ENCODE measurements at regions not wholly inside any gene's neighbourhood (a gene's known extent, or its start where the extent isn't known, plus 50 kb on each side); places are given as distances from the start of the nearest gene placed in this dataset.

DNA sequence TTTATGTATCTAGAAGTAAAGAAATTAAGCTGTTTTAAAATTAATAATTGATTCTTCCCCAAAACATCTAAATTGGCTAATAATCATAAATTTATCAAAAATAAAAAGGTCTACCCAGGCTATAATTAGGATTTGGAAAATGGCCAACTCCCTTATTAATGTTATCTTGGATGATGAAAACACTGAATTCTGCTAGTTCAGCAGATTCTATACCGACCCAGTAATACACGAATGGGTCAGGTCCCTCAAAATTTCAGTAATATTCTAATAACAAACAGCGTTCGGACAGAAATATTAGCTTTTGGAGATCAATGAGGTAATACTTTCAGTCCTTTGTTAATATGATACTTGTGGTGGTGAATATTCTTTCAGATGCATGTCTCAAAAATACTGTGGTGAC is 360.7 kb upstream of the MGMT start:
- no peak overlapping the region for H3K27ac ChIP-seq (ENCODE audit: low read length)

DNA sequence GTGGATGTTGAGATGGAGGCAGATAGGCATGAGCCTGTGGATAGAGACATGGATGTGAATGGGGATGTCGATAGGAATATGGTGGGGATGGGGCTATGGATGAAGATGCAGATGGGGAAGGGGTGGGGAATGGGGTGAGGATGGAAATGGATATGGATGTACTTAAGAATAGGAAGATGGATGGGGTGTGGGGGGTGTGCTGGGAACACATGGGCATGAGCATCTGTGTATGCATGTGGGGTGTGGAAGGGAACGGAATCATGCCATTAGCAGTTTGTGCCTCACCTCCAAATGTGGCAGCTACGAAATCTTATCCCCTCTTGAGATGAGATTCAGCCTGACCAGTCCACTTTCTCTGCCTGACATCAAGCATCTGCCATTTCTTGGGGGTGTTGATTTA is 359.5 kb upstream of the MGMT start:
- H3K9me3 ChIP-seq (ENCODE audit: control insufficient read depth in 2 of 2, low read length in 2 of 2): no peaks in the 10 kb centered on the region
- H3K4me1 ChIP-seq (ENCODE audit: control insufficient read depth, insufficient read depth, low read length): no peaks in the 10 kb centered on the region
- H3K4me3 ChIP-seq (ENCODE audit: low read length in 2 of 2): no peak overlapping the region

More for the DNA sequence above, 360.7 kb upstream of the MGMT start:
- no peak overlapping the region for H3K4me3 ChIP-seq (ENCODE audit: low read length in 2 of 2)
- H3K4me1 ChIP-seq (ENCODE audit: control insufficient read depth, insufficient read depth, low read length): no peaks in the 10 kb centered on the region
- H3K36me3 ChIP-seq (ENCODE audit: control insufficient read depth in 2 of 2, insufficient read depth in 2 of 2, low read length in 2 of 2): no peaks in the 10 kb centered on the region
- H3K9ac ChIP-seq (ENCODE audit: low read length in 2 of 2): no peak overlapping the region
- H3K9me3 ChIP-seq (ENCODE audit: control insufficient read depth in 2 of 2, low read length in 2 of 2): no peaks in the 10 kb centered on the region
- no peaks in the 10 kb centered on the region for H3K27me3 ChIP-seq (ENCODE audit: control insufficient read depth in 1 of 2, insufficient read depth in 2 of 2, low read length in 2 of 2)

DNA sequence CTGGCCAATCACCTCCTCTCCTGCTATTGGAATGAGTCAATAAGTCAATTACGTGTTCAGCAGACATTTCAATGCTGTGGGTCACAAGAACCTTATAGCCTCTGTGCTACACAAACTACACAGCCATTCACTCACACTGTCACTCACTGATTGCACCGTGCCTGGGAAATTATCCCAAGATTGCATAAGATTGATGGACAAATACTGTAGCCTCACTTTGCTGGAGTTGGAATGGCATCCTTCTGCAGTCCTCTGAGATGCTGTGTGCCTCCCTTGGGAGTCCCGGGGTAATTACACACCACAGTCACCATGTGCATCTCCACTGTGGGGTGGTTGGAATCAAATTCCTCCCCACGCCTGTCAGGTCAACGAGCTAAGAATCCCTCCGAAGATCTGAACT is 358.7 kb upstream of the MGMT start:
- no peaks in the 10 kb centered on the region for H3K27me3 ChIP-seq (ENCODE audit: control insufficient read depth in 1 of 2, insufficient read depth in 2 of 2, low read length in 2 of 2)
- H3K4me1 ChIP-seq (ENCODE audit: control insufficient read depth, insufficient read depth, low read length): no peaks in the 10 kb centered on the region
- H3K9ac ChIP-seq (ENCODE audit: low read length in 2 of 2): no peak overlapping the region
- H3K27ac ChIP-seq (ENCODE audit: low read length): no peak overlapping the region
- no peaks in the 10 kb centered on the region for H3K36me3 ChIP-seq (ENCODE audit: control insufficient read depth in 2 of 2, insufficient read depth in 2 of 2, low read length in 2 of 2)
- no peaks in the 10 kb centered on the region for H3K9me3 ChIP-seq (ENCODE audit: control insufficient read depth in 2 of 2, low read length in 2 of 2)
- no peak overlapping the region for H3K4me3 ChIP-seq (ENCODE audit: low read length in 2 of 2)

More for the DNA sequence above, 359.5 kb upstream of the MGMT start:
- H3K27ac ChIP-seq (ENCODE audit: low read length): no peak overlapping the region
- H3K9ac ChIP-seq (ENCODE audit: low read length in 2 of 2): no peak overlapping the region
- H3K36me3 ChIP-seq (ENCODE audit: control insufficient read depth in 2 of 2, insufficient read depth in 2 of 2, low read length in 2 of 2): no peaks in the 10 kb centered on the region
- H3K27me3 ChIP-seq (ENCODE audit: control insufficient read depth in 1 of 2, insufficient read depth in 2 of 2, low read length in 2 of 2): no peaks in the 10 kb centered on the region

DNA sequence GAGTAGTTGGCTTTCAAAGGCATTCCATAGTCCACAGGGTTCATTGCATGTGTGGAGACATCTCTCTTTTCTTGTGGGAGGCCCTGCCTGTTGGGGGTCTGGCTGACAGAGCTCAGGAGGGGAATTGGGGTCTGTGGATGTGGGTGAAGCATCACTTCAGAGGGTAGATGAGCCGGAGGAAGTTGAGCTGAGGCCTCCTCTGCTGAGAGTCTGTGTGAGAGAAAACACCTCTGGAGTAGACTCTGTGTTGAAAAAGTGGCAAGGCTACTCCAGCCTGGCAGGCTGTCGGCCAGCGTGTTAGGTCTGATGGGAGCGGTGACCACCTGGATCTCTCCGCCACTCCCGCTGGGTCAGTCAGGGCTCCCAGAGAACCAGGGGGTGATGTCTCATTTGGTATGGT is 358.0 kb upstream of the MGMT start:
- no peaks in the 10 kb centered on the region for H3K27me3 ChIP-seq (ENCODE audit: control insufficient read depth in 1 of 2, insufficient read depth in 2 of 2, low read length in 2 of 2)
- no peak overlapping the region for H3K4me3 ChIP-seq (ENCODE audit: low read length in 2 of 2)
- no peaks in the 10 kb centered on the region for H3K4me1 ChIP-seq (ENCODE audit: control insufficient read depth, insufficient read depth, low read length)
- H3K9me3 ChIP-seq (ENCODE audit: control insufficient read depth in 2 of 2, low read length in 2 of 2): no peaks in the 10 kb centered on the region
- no peaks in the 10 kb centered on the region for H3K36me3 ChIP-seq (ENCODE audit: control insufficient read depth in 2 of 2, insufficient read depth in 2 of 2, low read length in 2 of 2)
- H3K9ac ChIP-seq (ENCODE audit: low read length in 2 of 2): no peak overlapping the region
- no peak overlapping the region for H3K27ac ChIP-seq (ENCODE audit: low read length)

DNA sequence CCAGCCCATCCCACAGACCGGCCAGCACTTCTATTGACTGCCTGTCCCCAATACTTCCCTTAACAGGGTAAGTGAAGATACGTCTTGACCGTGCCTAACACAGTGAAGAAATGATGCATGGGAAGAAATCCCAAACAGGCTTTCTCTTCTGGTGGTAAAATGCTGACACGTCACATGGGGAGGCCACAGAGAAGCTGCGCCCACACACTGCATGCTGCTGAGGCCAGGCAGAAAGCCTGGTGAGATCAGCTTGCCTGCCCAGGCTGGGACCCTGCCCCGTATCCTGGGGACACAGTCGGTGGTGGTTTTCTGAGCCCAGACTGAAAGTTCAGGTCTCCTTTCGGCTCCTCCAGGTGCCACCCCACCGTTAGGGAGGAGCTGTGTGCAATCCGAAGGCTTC is 356.3 kb upstream of the MGMT start:
- Histone ChIP-seq H3K27me3 (ENCODE audit: control insufficient read depth in 1 of 2, insufficient read depth in 2 of 2, low read length in 2 of 2) (no peaks in the 10 kb centered on the region), H3K27ac (ENCODE audit: low read length) (no peak overlapping the region), H3K4me1 (ENCODE audit: control insufficient read depth, insufficient read depth, low read length) (no peaks in the 10 kb centered on the region), H3K9ac (ENCODE audit: low read length in 2 of 2) (no peak overlapping the region), H3K36me3 (ENCODE audit: control insufficient read depth in 2 of 2, insufficient read depth in 2 of 2, low read length in 2 of 2) (no peaks in the 10 kb centered on the region), H3K9me3 (ENCODE audit: control insufficient read depth in 2 of 2, low read length in 2 of 2) (no peaks in the 10 kb centered on the region), H3K4me3 (ENCODE audit: low read length in 2 of 2) (no peak overlapping the region)

DNA sequence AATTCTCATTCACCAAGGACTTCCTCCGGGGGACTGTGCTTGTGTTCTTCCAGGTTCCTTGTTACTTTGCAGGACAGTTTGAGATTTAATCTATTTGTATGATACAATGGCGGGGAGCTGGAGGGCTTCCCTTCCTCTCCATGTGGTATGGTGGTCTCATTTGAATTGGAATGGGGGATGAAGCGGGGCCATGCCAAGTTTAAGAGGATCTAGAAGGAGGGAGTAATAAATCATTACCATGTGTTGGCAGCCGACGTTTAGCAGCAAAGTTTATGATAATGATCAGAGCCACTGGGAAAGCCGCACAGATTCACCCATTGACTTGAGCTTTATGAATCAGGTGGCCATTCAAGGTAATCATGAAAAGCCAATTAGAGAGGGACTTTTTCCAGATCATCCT is 355.1 kb upstream of the MGMT start:
- Histone ChIP-seq H3K36me3 (ENCODE audit: control insufficient read depth in 2 of 2, insufficient read depth in 2 of 2, low read length in 2 of 2) (no peaks in the 10 kb centered on the region), H3K4me3 (ENCODE audit: low read length in 2 of 2) (no peak overlapping the region), H3K27me3 (ENCODE audit: control insufficient read depth in 1 of 2, insufficient read depth in 2 of 2, low read length in 2 of 2) (no peaks in the 10 kb centered on the region), H3K9ac (ENCODE audit: low read length in 2 of 2) (no peak overlapping the region), H3K27ac (ENCODE audit: low read length) (no peak overlapping the region), H3K4me1 (ENCODE audit: control insufficient read depth, insufficient read depth, low read length) (no peaks in the 10 kb centered on the region), H3K9me3 (ENCODE audit: control insufficient read depth in 2 of 2, low read length in 2 of 2) (no peaks in the 10 kb centered on the region)

DNA sequence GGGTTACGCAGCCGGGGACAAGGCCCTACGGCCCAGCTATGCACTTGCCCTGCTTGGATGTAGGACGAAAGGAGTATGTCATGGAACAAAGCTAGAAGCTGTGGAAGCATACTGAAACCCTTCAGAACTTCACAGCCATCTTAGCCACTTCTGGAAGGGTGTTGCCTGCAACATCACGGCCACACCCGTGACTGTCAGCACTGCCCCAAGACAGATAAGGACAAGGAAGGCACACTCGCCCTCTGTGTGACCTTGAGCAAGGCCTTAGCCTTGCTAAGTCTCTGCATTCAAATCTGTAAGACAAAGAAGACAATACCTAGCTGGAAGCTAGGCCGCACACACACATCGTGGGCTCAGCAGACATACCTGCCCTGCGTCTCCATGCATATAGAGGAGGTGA is 352.5 kb upstream of the MGMT start:
- Histone ChIP-seq H3K9me3 (ENCODE audit: control insufficient read depth in 2 of 2, low read length in 2 of 2) (no peaks in the 10 kb centered on the region), H3K36me3 (ENCODE audit: control insufficient read depth in 2 of 2, insufficient read depth in 2 of 2, low read length in 2 of 2) (no peaks in the 10 kb centered on the region), H3K27me3 (ENCODE audit: control insufficient read depth in 1 of 2, insufficient read depth in 2 of 2, low read length in 2 of 2) (no peaks in the 10 kb centered on the region), H3K9ac (ENCODE audit: low read length in 2 of 2) (no peak overlapping the region), H3K4me3 (ENCODE audit: low read length in 2 of 2) (no peak overlapping the region), H3K4me1 (ENCODE audit: control insufficient read depth, insufficient read depth, low read length) (no peaks in the 10 kb centered on the region), H3K27ac (ENCODE audit: low read length) (no peak overlapping the region)

DNA sequence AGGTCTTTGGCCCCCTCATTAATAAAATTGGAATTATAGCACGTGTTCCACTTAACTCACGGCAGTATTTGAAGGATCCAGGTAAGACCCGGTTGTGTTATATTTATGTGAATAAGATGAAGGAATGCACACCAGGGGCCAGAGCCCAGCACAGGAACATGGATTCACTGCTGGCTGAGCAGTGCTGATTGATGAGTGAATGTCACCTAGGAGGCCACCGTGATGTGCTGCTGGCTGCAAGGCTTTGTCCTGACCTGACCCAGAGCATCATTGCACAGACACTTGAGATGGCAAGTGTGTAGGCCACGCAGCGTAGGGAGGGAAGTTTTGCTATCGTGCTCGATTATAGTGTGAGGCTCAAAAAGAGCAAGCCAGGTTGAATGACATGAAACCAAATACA is 350.7 kb upstream of the MGMT start:
- Histone ChIP-seq H3K36me3 (ENCODE audit: control insufficient read depth in 2 of 2, insufficient read depth in 2 of 2, low read length in 2 of 2) (no peaks in the 10 kb centered on the region), H3K9ac (ENCODE audit: low read length in 2 of 2) (no peak overlapping the region), H3K4me1 (ENCODE audit: control insufficient read depth, insufficient read depth, low read length) (no peaks in the 10 kb centered on the region), H3K9me3 (ENCODE audit: control insufficient read depth in 2 of 2, low read length in 2 of 2) (no peaks in the 10 kb centered on the region), H3K27me3 (ENCODE audit: control insufficient read depth in 1 of 2, insufficient read depth in 2 of 2, low read length in 2 of 2) (no peaks in the 10 kb centered on the region), H3K4me3 (ENCODE audit: low read length in 2 of 2) (no peak overlapping the region), H3K27ac (ENCODE audit: low read length) (no peak overlapping the region)

DNA sequence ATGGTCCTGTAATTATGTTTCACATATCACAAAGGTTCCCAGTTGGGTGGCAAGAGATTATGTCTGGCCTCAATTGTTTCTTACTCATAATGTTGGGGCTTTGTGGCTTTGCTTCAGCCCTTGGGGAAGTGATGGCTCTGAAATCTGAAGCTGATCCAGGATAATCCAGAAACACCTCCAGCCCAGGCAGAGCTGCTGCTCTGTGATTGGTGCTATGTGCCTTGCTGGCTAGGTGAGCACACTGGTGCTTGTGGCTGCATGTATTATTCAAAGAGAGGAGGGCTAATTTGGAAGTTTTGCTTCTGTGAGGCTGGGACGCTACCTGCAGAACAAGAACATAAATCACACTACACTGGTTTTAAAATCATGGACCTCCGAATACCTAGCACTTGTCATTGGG is 346.6 kb upstream of the MGMT start:
- H3K36me3 ChIP-seq (ENCODE audit: control insufficient read depth in 2 of 2, insufficient read depth in 2 of 2, low read length in 2 of 2): no peaks in the 10 kb centered on the region
- H3K27me3 ChIP-seq (ENCODE audit: control insufficient read depth in 1 of 2, insufficient read depth in 2 of 2, low read length in 2 of 2): no peaks in the 10 kb centered on the region
- H3K9me3 ChIP-seq (ENCODE audit: control insufficient read depth in 2 of 2, low read length in 2 of 2): no peaks in the 10 kb centered on the region

DNA sequence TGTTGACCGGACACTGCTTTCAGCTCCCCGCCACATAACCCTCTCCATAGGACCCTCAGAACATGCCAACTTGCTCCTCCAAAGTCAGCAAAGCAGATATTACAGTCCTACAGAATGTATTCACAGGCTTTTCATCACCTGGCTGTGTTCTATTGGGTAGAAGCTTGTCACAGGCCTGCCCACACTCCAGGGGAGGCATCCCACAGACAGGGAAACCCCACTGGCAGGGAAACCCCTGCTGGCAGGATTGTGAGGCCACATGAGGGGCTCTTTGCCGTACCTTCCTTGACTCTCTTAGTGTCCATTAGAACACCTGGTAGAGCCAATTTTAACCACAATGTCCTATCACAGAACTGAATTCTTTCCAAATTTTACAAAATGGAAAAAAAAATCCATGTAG is 344.2 kb upstream of the MGMT start:
- Histone ChIP-seq H3K4me1 (ENCODE audit: control insufficient read depth, insufficient read depth, low read length) (no peaks in the 10 kb centered on the region), H3K4me3 (ENCODE audit: low read length in 2 of 2) (no peak overlapping the region), H3K9ac (ENCODE audit: low read length in 2 of 2) (no peak overlapping the region), H3K36me3 (ENCODE audit: control insufficient read depth in 2 of 2, insufficient read depth in 2 of 2, low read length in 2 of 2) (no peaks in the 10 kb centered on the region), H3K9me3 (ENCODE audit: control insufficient read depth in 2 of 2, low read length in 2 of 2) (no peaks in the 10 kb centered on the region), H3K27ac (ENCODE audit: low read length) (no peak overlapping the region), H3K27me3 (ENCODE audit: control insufficient read depth in 1 of 2, insufficient read depth in 2 of 2, low read length in 2 of 2) (no peaks in the 10 kb centered on the region)

More for the DNA sequence above, 346.6 kb upstream of the MGMT start:
- no peak overlapping the region for H3K27ac ChIP-seq (ENCODE audit: low read length)
- H3K9ac ChIP-seq (ENCODE audit: low read length in 2 of 2): no peak overlapping the region
- H3K4me3 ChIP-seq (ENCODE audit: low read length in 2 of 2): no peak overlapping the region
- H3K4me1 ChIP-seq (ENCODE audit: control insufficient read depth, insufficient read depth, low read length): no peaks in the 10 kb centered on the region

DNA sequence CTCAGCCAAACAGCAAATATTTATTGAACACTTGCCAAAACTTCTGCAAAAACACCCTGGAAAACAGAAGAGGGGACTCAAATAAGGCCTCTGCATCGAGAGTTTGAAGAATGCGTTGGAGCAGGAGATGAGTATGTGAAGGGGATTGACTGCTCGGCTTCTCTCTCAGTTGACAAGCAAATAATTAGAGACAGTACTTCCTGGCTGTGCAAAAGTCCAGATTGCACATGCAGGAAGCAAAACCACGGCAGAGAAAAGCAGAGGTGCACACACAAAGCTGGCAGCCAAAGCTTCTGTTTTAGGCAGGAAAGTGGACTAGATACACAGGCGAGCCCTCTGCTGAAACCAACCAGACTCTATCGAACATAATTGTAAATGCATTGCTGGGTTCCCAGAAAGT is 343.6 kb upstream of the MGMT start:
- H3K36me3 ChIP-seq (ENCODE audit: control insufficient read depth in 2 of 2, insufficient read depth in 2 of 2, low read length in 2 of 2): no peaks in the 10 kb centered on the region
- no peak overlapping the region for H3K9ac ChIP-seq (ENCODE audit: low read length in 2 of 2)
- no peak overlapping the region for H3K4me3 ChIP-seq (ENCODE audit: low read length in 2 of 2)
- H3K9me3 ChIP-seq (ENCODE audit: control insufficient read depth in 2 of 2, low read length in 2 of 2): no peaks in the 10 kb centered on the region
- H3K27ac ChIP-seq (ENCODE audit: low read length): no peak overlapping the region
- H3K27me3 ChIP-seq (ENCODE audit: control insufficient read depth in 1 of 2, insufficient read depth in 2 of 2, low read length in 2 of 2): no peaks in the 10 kb centered on the region
- H3K4me1 ChIP-seq (ENCODE audit: control insufficient read depth, insufficient read depth, low read length): no peaks in the 10 kb centered on the region

DNA sequence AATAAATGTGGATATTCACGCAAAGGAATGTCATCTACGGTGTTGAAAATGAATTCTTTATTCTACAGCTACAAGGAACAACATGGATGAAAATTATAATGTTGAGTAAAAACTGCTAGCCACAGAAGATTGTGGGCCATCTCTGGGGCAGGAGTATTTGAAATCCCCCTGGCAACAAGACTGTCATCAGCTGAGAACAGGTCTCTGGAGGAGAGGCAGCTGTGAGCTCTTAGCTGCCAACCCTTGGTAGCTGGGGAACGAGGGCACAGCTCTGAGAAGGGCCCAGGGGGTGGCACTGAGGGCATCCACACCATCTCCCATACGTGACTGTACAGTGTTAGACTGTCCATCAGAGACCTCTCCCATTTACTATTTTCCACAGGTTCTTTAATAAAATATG is 340.1 kb upstream of the MGMT start:
- Histone ChIP-seq H3K4me3 (ENCODE audit: low read length in 2 of 2) (no peak overlapping the region), H3K9ac (ENCODE audit: low read length in 2 of 2) (no peak overlapping the region), H3K4me1 (ENCODE audit: control insufficient read depth, insufficient read depth, low read length) (peaks cover 5% of the 10 kb centered on the region), H3K9me3 (ENCODE audit: control insufficient read depth in 2 of 2, low read length in 2 of 2) (no peaks in the 10 kb centered on the region), H3K36me3 (ENCODE audit: control insufficient read depth in 2 of 2, insufficient read depth in 2 of 2, low read length in 2 of 2) (no peaks in the 10 kb centered on the region), H3K27ac (ENCODE audit: low read length) (no peak overlapping the region), H3K27me3 (ENCODE audit: control insufficient read depth in 1 of 2, insufficient read depth in 2 of 2, low read length in 2 of 2) (peaks cover 0 to 2% of the 10 kb centered on the region in 2 donors)
